ENCODE measurements at regions not wholly inside any gene's neighbourhood (a gene's known extent, or its start where the extent isn't known, plus 50 kb on each side); places are given as distances from the start of the nearest gene placed in this dataset.
A peak's percentile ranks its signal among the peaks of the same experiment; 100 is the strongest.

GRCh38 chr3:102189956-102190723, 244.7 kb upstream of the ZPLD1 start:
- DNase-seq = no peak

GRCh38 chr3:102192575-102192974, 242.2 kb upstream of the ZPLD1 start:
- no peak for DNase-seq

GRCh38 chr3:102193255-102193654, 241.6 kb upstream of the ZPLD1 start:
- no peak for DNase-seq

- no peak for DNase-seq
Observed at GRCh38 chr3:102194001-102194400, 240.8 kb upstream of the ZPLD1 start.

GRCh38 chr3:102194760-102195159, 240.1 kb upstream of the ZPLD1 start:
- no peak for DNase-seq

- no peak for DNase-seq
Observed at GRCh38 chr3:102195198-102195948, 239.4 kb upstream of the ZPLD1 start.

- DNase-seq = no peak
Observed at GRCh38 chr3:102200126-102200525, 234.7 kb upstream of the ZPLD1 start.

GRCh38 chr3:102200560-102200959, 234.3 kb upstream of the ZPLD1 start:
- no peak for DNase-seq

GRCh38 chr3:102205647-102206046, 229.2 kb upstream of the ZPLD1 start:
- DNase-seq = no peak

GRCh38 chr3:102206511-102207031, 228.2 kb upstream of the ZPLD1 start:
- peak; percentile 39 for DNase-seq

GRCh38 chr3:102207151-102207571, 227.7 kb upstream of the ZPLD1 start:
- DNase-seq = no peak

- DNase-seq = no peak
Observed at GRCh38 chr3:102215166-102215565, 219.6 kb upstream of the ZPLD1 start.

- DNase-seq = no peak
Observed at GRCh38 chr3:102223132-102223531, 211.7 kb upstream of the ZPLD1 start.

- no peak for DNase-seq
Observed at GRCh38 chr3:102224171-102224570, 210.6 kb upstream of the ZPLD1 start.

GRCh38 chr3:102225005-102225404, 209.8 kb upstream of the ZPLD1 start:
- no peak for DNase-seq

- DNase-seq = peak; percentile 80
Observed at GRCh38 chr3:102225407-102226132, 209.2 kb upstream of the ZPLD1 start.

GRCh38 chr3:102226463-102226862, 208.4 kb upstream of the ZPLD1 start:
- no peak for DNase-seq

- DNase-seq = peak; percentile 94
Observed at GRCh38 chr3:102229062-102229655, 205.7 kb upstream of the ZPLD1 start.

- DNase-seq = no peak
Observed at GRCh38 chr3:102230057-102230456, 204.8 kb upstream of the ZPLD1 start.

- DNase-seq = no peak
Observed at GRCh38 chr3:102233881-102234280, 200.9 kb upstream of the ZPLD1 start.

GRCh38 chr3:102235679-102236078, 199.1 kb upstream of the ZPLD1 start:
- DNase-seq = no peak

GRCh38 chr3:102237181-102237580, 197.6 kb upstream of the ZPLD1 start:
- DNase-seq = no peak

All from tongue (tissue), 1 donor.